ENCODE measurements at regions not wholly inside any gene's neighbourhood (a gene's known extent, or its start where the extent isn't known, plus 50 kb on each side); places are given as distances from the start of the nearest gene placed in this dataset.

- Histone ChIP-seq H3K9me3 (replicated peaks in 1 of 3) (no peaks in the 10 kb centered on the region), H3K27ac (no peak overlapping the region), H3K4me3 (no peak overlapping the region), H3K36me3 (replicated peaks in 1 of 2) (no peaks in the 10 kb centered on the region), H3K4me1 (replicated peaks in 1 of 2) (no peaks in the 10 kb centered on the region), H3K27me3 (no peaks in the 10 kb centered on the region)
- DNase-seq: no peak
- intact Hi-C loops (cut with DNase I): no loop called here
- TF ChIP-seq POLR2A (IDR thresholded peaks at IDR 0.05): no peak
- no peak for TF ChIP-seq CTCF (IDR thresholded peaks at IDR 0.05)
- 62 to 90% (median 88%) methylated on average over 2 of the region's 2 CpGs for WGBS, 4 donors
These were observed 963.5 kb downstream of the NTRK3 start for GRCh38 chr15:87293031-87293430.

- no peak overlapping the region for H3K4me3 ChIP-seq
- DNase-seq: no peak
- no peaks in the 10 kb centered on the region for H3K36me3 ChIP-seq (replicated peaks in 1 of 2)
- H3K4me1 ChIP-seq (replicated peaks in 1 of 2): no peaks in the 10 kb centered on the region
- intact Hi-C loops (cut with DNase I): no loop called here
- no peaks in the 10 kb centered on the region for H3K27me3 ChIP-seq
- TF ChIP-seq CTCF (IDR thresholded peaks at IDR 0.05) (no peak), POLR2A (IDR thresholded peaks at IDR 0.05) (no peak)
- H3K27ac ChIP-seq: no peak overlapping the region
- H3K9me3 ChIP-seq (replicated peaks in 1 of 3): no peaks in the 10 kb centered on the region
- 53 to 74% (median 58%) methylated on average over 3 of the region's 3 CpGs for WGBS, 4 donors
These were observed 969.4 kb downstream of the NTRK3 start for GRCh38 chr15:87287156-87287555.

GRCh38 chr15:87269566-87269965 lies 987.0 kb downstream of the NTRK3 start:
- TF ChIP-seq POLR2A (IDR thresholded peaks at IDR 0.05) (no peak), CTCF (IDR thresholded peaks at IDR 0.05) (no peak)
- 33 to 49% (median 43%) methylated on average over 1 of the region's 1 CpG for WGBS, 4 donors
- Histone ChIP-seq H3K27ac (no peak overlapping the region), H3K36me3 (replicated peaks in 1 of 2) (no peaks in the 10 kb centered on the region), H3K27me3 (no peaks in the 10 kb centered on the region), H3K4me3 (no peak overlapping the region), H3K9me3 (replicated peaks in 1 of 3) (no peaks in the 10 kb centered on the region), H3K4me1 (replicated peaks in 1 of 2) (no peaks in the 10 kb centered on the region)
- intact Hi-C loops (cut with DNase I): no loop called here
- DNase-seq: no peak

- TF ChIP-seq CTCF (IDR thresholded peaks at IDR 0.05) (no peak), POLR2A (IDR thresholded peaks at IDR 0.05) (no peak)
- whole genome bisulfite sequencing, 4 donors: 81 to 98% (median 84%) methylated on average over 2 of the region's 2 CpGs
- intact Hi-C loops (cut with DNase I): no loop called here
These were observed 987.9 kb downstream of the NTRK3 start for GRCh38 chr15:87268675-87269074.

More at GRCh38 chr15:87268675-87269074, 987.9 kb downstream of the NTRK3 start:
- no peak overlapping the region for H3K27ac ChIP-seq
- H3K4me1 ChIP-seq (replicated peaks in 1 of 2): no peaks in the 10 kb centered on the region
- no peaks in the 10 kb centered on the region for H3K27me3 ChIP-seq
- H3K9me3 ChIP-seq (replicated peaks in 1 of 3): no peaks in the 10 kb centered on the region
- DNase-seq: no peak
- no peak overlapping the region for H3K4me3 ChIP-seq
- no peaks in the 10 kb centered on the region for H3K36me3 ChIP-seq (replicated peaks in 1 of 2)
